HCT116 (cell line): ENCODE measurements at regions not wholly inside any gene's neighbourhood (a gene's known extent, or its start where the extent isn't known, plus 50 kb on each side); places are given as distances from the start of the nearest gene placed in this dataset.

ENCODE experiments used
- ATAC-seq: fragments of 200-7000 bp; cut with Tn5 transposase; 2 replicates; pipeline ENCODE4 v1.9.1; 2020; ENCODE audit warnings: mild to moderate bottlenecking, moderate library complexity
- BruUV-seq: library from RNA; stranded (reverse); fragments of 400-500 nt; replicated peaks from 2 replicates; lab custom pipeline; 2021; lab: Mats Ljungman, UMichigan
- CTCF ChIA-PET: fragments of 300-600 bp; sonication (Branson Sonifier 250); formaldehyde crosslinking; loops from one replicate; lab custom pipeline; 2021; ENCODE audit warnings: antibody characterized with exemption; lab: Charles Lee
- POLR2A ChIA-PET: fragments of 300-600, 350-600 bp; sonication (Branson Sonifier 250); formaldehyde crosslinking; loops from one replicate; lab custom pipeline; 2021; ENCODE audit warnings: antibody characterized with exemption; lab: Charles Lee
- RAD21 ChIA-PET, 2 experiments: fragments of 300-600 bp; sonication (Branson Sonifier 250); formaldehyde crosslinking; loops; one replicate each; lab custom pipeline; 2023; ENCODE audit warnings: low total read pairs in 2 of 2; ENCODE audit not compliant: uncharacterized antibody in 2 of 2, unreplicated experiment in 2 of 2, low non-redundant PET in 1 of 2; lab: Charles Lee
- DNase-seq: peaks from one replicate; pipeline ENCODE4 v3.0.0-alpha.2; 2010; ENCODE audit warnings: low read depth, low spot score
- H2AFZ ChIP-seq: fragments of 200-600 bp; shearing (Covaris generic), sonication (generic); 2 replicates; pipeline ENCODE4 v1.6.1; 2017; ENCODE audit warnings: low read depth, mixed run types, mixed read lengths, antibody characterized with exemption, low read length; ENCODE audit not compliant: poor library complexity, severe bottlenecking
- H3K27ac ChIP-seq: 2 replicates; pipeline ENCODE4 v1.5.1; 2012; ENCODE audit warnings: low read depth, low read length
- H3K27me3 ChIP-seq: fragments of 200-600 bp; sonication (generic); 2 replicates; pipeline ENCODE4 v1.6.1; 2016; ENCODE audit warnings: mixed run types, low read length, mixed read lengths; ENCODE audit not compliant: insufficient read depth
- H3K36me3 ChIP-seq, 2 experiments: fragments of 200-500 bp in 1 of 2; fragments of 200-600 bp in 1 of 2; sonication (Bioruptor generic) in 1 of 2; sonication (generic) in 1 of 2; 2 replicates each; pipeline versions ENCODE4 v1.5.1 to v1.6.1; 2014 to 2016; ENCODE audit warnings: low read length in 2 of 2, inconsistent platforms in 1 of 2, mixed read lengths in 1 of 2, mixed run types in 1 of 2; ENCODE audit not compliant: insufficient read depth in 2 of 2, control insufficient read depth in 1 of 2
- H3K4me1 ChIP-seq, 2 experiments: fragments of 200-600 bp in 1 of 2; sonication (generic) in 1 of 2; 2 replicates each; pipeline versions ENCODE4 v1.5.1 to v1.6.1; 2012 to 2017; ENCODE audit warnings: low read length in 2 of 2, inconsistent platforms in 1 of 2, mild to moderate bottlenecking in 1 of 2, mixed read lengths in 1 of 2, mixed run types in 1 of 2, moderate library complexity in 1 of 2; ENCODE audit not compliant: insufficient read depth in 2 of 2, control insufficient read depth in 1 of 2
- H3K4me2 ChIP-seq: fragments of 200-600 bp; sonication (generic); 2 replicates; pipeline ENCODE4 v1.6.1; 2017; ENCODE audit warnings: mixed run types, low read length, mixed read lengths
- H3K4me3 ChIP-seq, 2 experiments: fragments of 200-600 bp in 1 of 2; sonication (generic) in 1 of 2; replicated peaks in 1 of 2; 2 replicates each; pipeline ENCODE4 v1.5.1; 2011 to 2016; ENCODE audit warnings: low read length in 2 of 2, control low read depth in 1 of 2, low read depth in 1 of 2, mild to moderate bottlenecking in 1 of 2, mixed read lengths in 1 of 2, mixed run types in 1 of 2
- H3K79me2 ChIP-seq: fragments of 200-600 bp; sonication (generic); 2 replicates; pipeline ENCODE4 v1.6.1; 2017; ENCODE audit warnings: mild to moderate bottlenecking, mixed run types, low read length, moderate library complexity, mixed read lengths; ENCODE audit not compliant: insufficient read depth
- H3K9ac ChIP-seq: fragments of 200-600 bp; sonication (generic); 2 replicates; pipeline ENCODE4 v1.6.1; 2016; ENCODE audit warnings: low read length, mixed read lengths
- H3K9me2 ChIP-seq: fragments of 200-600 bp; sonication (generic), shearing (Covaris generic); 2 replicates; pipeline ENCODE4 v1.6.1; 2017; ENCODE audit warnings: mixed run types, mild to moderate bottlenecking, moderate library complexity; ENCODE audit not compliant: insufficient read depth
- H3K9me3 ChIP-seq, 2 experiments: fragments of 200-500 bp in 1 of 2; fragments of 200-600 bp in 1 of 2; sonication (Bioruptor generic) in 1 of 2; sonication (generic) in 1 of 2; 2 replicates each; pipeline ENCODE4 v1.6.1; 2014 to 2017; ENCODE audit warnings: low read length in 2 of 2, mixed read lengths in 2 of 2, inconsistent platforms in 1 of 2, low read depth in 1 of 2, mild to moderate bottlenecking in 1 of 2, mixed run types in 1 of 2, moderate library complexity in 1 of 2; ENCODE audit not compliant: control insufficient read depth in 1 of 2, insufficient read depth in 1 of 2
- H4K20me1 ChIP-seq: fragments of 200-600 bp; sonication (generic), shearing (Covaris generic); 2 replicates; pipeline ENCODE4 v1.6.1; 2017; ENCODE audit warnings: mixed run types, mild to moderate bottlenecking, moderate library complexity; ENCODE audit not compliant: insufficient read depth
- CBX3 ChIP-seq: IDR thresholded peaks from 2 replicates; pipeline ENCODE4 v1.6.1; 2012; ENCODE audit warnings: low read depth
- CTCF ChIP-seq, 3 experiments: fragments of 200-600 bp in 1 of 3; sonication (generic) in 1 of 3; IDR thresholded peaks in 2 of 3; conservative IDR thresholded peaks in 1 of 3; 2 replicates each; pipeline ENCODE4 v1.5.1; 2012 to 2017; ENCODE audit warnings: low read depth in 2 of 3, low read length in 2 of 3, antibody characterized with exemption in 1 of 3, borderline replicate concordance in 1 of 3, control low read depth in 1 of 3, mild to moderate bottlenecking in 1 of 3, mixed read lengths in 1 of 3, mixed run types in 1 of 3, moderate library complexity in 1 of 3; ENCODE audit not compliant: insufficient read depth in 1 of 3
- MAX ChIP-seq: IDR thresholded peaks from 2 replicates; pipeline ENCODE4 v1.6.1; 2012
- POLR2AphosphoS5 ChIP-seq: IDR thresholded peaks from 2 replicates; pipeline ENCODE4 v1.6.1; 2011; ENCODE audit warnings: mild to moderate bottlenecking, low read depth, low read length, moderate library complexity
- REST ChIP-seq: IDR thresholded peaks from 2 replicates; pipeline ENCODE4 v1.6.1; 2012; ENCODE audit warnings: low read depth
- SP1 ChIP-seq: IDR thresholded peaks from 2 replicates; pipeline ENCODE4 v1.6.1; 2012; ENCODE audit warnings: low read depth
- YY1 ChIP-seq: IDR thresholded peaks from 2 replicates; pipeline ENCODE4 v1.6.1; 2011; ENCODE audit warnings: low read length, low read depth, moderate library complexity, mild to moderate bottlenecking; ENCODE audit not compliant: insufficient replicate concordance; ENCODE audit errors: extremely low read depth
- ZBTB33 ChIP-seq: IDR thresholded peaks from 2 replicates; pipeline ENCODE4 v1.6.1; 2011; ENCODE audit warnings: mild to moderate bottlenecking, low read length, moderate library complexity; ENCODE audit not compliant: insufficient replicate concordance; ENCODE audit errors: extremely low read depth
- ZFX ChIP-seq: fragments of 450-650 bp; IDR thresholded peaks from 2 replicates; pipeline ENCODE4 v1.6.1; 2017
- intact Hi-C: fragments of 100-400 bp; cut with micrococcal nuclease; formaldehyde crosslinking; loops from 2 replicates; pipeline ENCODE4 v1.10.0; 2022

GRCh38 chr11:19651653-19652052 is 61.0 kb upstream of the NAV2 start:
- CTCF ChIA-PET: no interaction called here
- no peak overlapping the region for H3K4me3 ChIP-seq
- POLR2A ChIA-PET: no interaction called here

More at GRCh38 chr11:19651653-19652052, 61.0 kb upstream of the NAV2 start:
- Histone ChIP-seq H3K79me2 (no peaks in the 10 kb centered on the region), H2AFZ (no peak overlapping the region), H3K9me2 (no peaks in the 10 kb centered on the region), H3K27ac (no peak overlapping the region), H3K4me1 (peaks cover 3 to 10% of the 10 kb centered on the region in 2 experiments; a peak in 2 of 4 replicates), H3K9me3 (no peaks in the 10 kb centered on the region), H3K36me3 (no peaks in the 10 kb centered on the region), H4K20me1 (no peaks in the 10 kb centered on the region), H3K27me3 (no peaks in the 10 kb centered on the region; the same call in 1 of the 2 replicates), H3K4me2 (no peak overlapping the region), H3K9ac (no peak overlapping the region)
- TF ChIP-seq POLR2AphosphoS5: no peak
- no peak for TF ChIP-seq CTCF (IDR thresholded peaks at IDR 0.05 in 2 of 3, conservative IDR thresholded peaks at IDR 0.05 in 1 of 3; ENCODE audit: borderline replicate concordance in 1 of 3, insufficient read depth in 1 of 3, low read depth in 2 of 3, low read length in 2 of 3)
- no peak for TF ChIP-seq ZFX
- no peak for TF ChIP-seq REST
- TF ChIP-seq CBX3: no peak
- TF ChIP-seq YY1: no peak
- no peak for TF ChIP-seq SP1
- no peak for TF ChIP-seq ZBTB33
- TF ChIP-seq MAX: no peak
- RAD21 ChIA-PET: no interaction called here
- ATAC-seq (no peak), DNase-seq (no peak)
- intact Hi-C loops: no loop called here
- no TSS peak for BruUV-seq
